GM18511 (cell line): ENCODE measurements at regions not wholly inside any gene's neighbourhood (a gene's known extent, or its start where the extent isn't known, plus 50 kb on each side); places are given as distances from the start of the nearest gene placed in this dataset.

Source experiments
- ATAC-seq: cut with Tn5 transposase; IDR thresholded peaks from one replicate; pipeline ENCODE4 v1.9.1; 2021; ENCODE audit warnings: mild to moderate bottlenecking, moderate library complexity; ENCODE audit not compliant: unreplicated experiment

GRCh38 chr5:38101897-38102296, 156.5 kb upstream of the EGFLAM start:
- ATAC-seq = no peak

- ATAC-seq = no peak
These were observed 158.9 kb upstream of the EGFLAM start for GRCh38 chr5:38099205-38100168.

- ATAC-seq = no peak
These were observed 163.5 kb upstream of the EGFLAM start for GRCh38 chr5:38094889-38095288.

GRCh38 chr5:38093855-38094254, 164.5 kb upstream of the EGFLAM start:
- ATAC-seq = no peak

GRCh38 chr5:38086777-38087176, 171.6 kb upstream of the EGFLAM start:
- ATAC-seq = no peak

- no peak for ATAC-seq
These were observed 178.5 kb upstream of the EGFLAM start for GRCh38 chr5:38079620-38080402.

GRCh38 chr5:38078161-38078560, 180.2 kb upstream of the EGFLAM start:
- no peak for ATAC-seq

- no peak for ATAC-seq
These were observed 180.7 kb upstream of the EGFLAM start for GRCh38 chr5:38077652-38078051.

- ATAC-seq = no peak
These were observed 186.3 kb upstream of the EGFLAM start for GRCh38 chr5:38071831-38072694.

- no peak for ATAC-seq
These were observed 187.9 kb upstream of the EGFLAM start for GRCh38 chr5:38070304-38070950.

- ATAC-seq = no peak
These were observed 189.0 kb upstream of the EGFLAM start for GRCh38 chr5:38069360-38069759.

- ATAC-seq = no peak
These were observed 198.0 kb upstream of the EGFLAM start for GRCh38 chr5:38060354-38060753.

GRCh38 chr5:38059876-38060275, 198.5 kb upstream of the EGFLAM start:
- ATAC-seq = no peak

GRCh38 chr5:38051711-38052511, 206.4 kb upstream of the EGFLAM start:
- ATAC-seq = no peak

- no peak for ATAC-seq
These were observed 208.6 kb upstream of the GDNF start for GRCh38 chr5:38048400-38048799.

GRCh38 chr5:38046103-38046502, 206.3 kb upstream of the GDNF start:
- ATAC-seq = no peak

- no peak for ATAC-seq
These were observed 205.6 kb upstream of the GDNF start for GRCh38 chr5:38045446-38045845.

- no peak for ATAC-seq
These were observed 200.0 kb upstream of the GDNF start for GRCh38 chr5:38039826-38040225.

GRCh38 chr5:38039091-38039490, 199.2 kb upstream of the GDNF start:
- no peak for ATAC-seq

GRCh38 chr5:38036765-38037164, 196.9 kb upstream of the GDNF start:
- ATAC-seq = no peak
